ENCODE measurements at regions not wholly inside any gene's neighbourhood (a gene's known extent, or its start where the extent isn't known, plus 50 kb on each side); places are given as distances from the start of the nearest gene placed in this dataset.

GRCh38 chr3:30352410-30353318 is 253.7 kb upstream of the TGFBR2 start:
- ChIA-PET POLR2A (no interaction called here), CTCF (interaction anchor here (0.6 to 1.2 kb wide), 2 partner anchors 43 to 257 kb away, joined by 3 read pairs; no protein-coding TSS in a partner anchor)
- Histone ChIP-seq H3K4me3 (ENCODE audit: low read depth, low read length) (no peak overlapping the region), H3K27me3 (ENCODE audit: control insufficient read depth, insufficient read depth, low read length) (no peaks in the 10 kb centered on the region), H3K36me3 (ENCODE audit: control insufficient read depth, insufficient read depth, low read length) (no peaks in the 10 kb centered on the region)
- TF ChIP-seq CTCF (IDR thresholded peaks at IDR 0.05; ENCODE audit: insufficient read depth, low read depth, low read length) = no peak
- no peak for DNase-seq (ENCODE audit: low read depth)

GRCh38 chr3:30353711-30354467 is 252.5 kb upstream of the TGFBR2 start:
- DNase-seq (ENCODE audit: low read depth) = no peak

GRCh38 chr3:30354513-30354912 is 251.9 kb upstream of the TGFBR2 start:
- no peak for TF ChIP-seq CTCF (IDR thresholded peaks at IDR 0.05; ENCODE audit: insufficient read depth, low read depth, low read length)
- Histone ChIP-seq H3K4me3 (ENCODE audit: low read depth, low read length) (no peak overlapping the region), H3K36me3 (ENCODE audit: control insufficient read depth, insufficient read depth, low read length) (no peaks in the 10 kb centered on the region), H3K27me3 (ENCODE audit: control insufficient read depth, insufficient read depth, low read length) (no peaks in the 10 kb centered on the region)
- ChIA-PET CTCF (interaction anchor here (1.5 kb wide), 1 partner anchor 155 kb away, joined by 3 read pairs; no protein-coding TSS in a partner anchor), POLR2A (no interaction called here)
- no peak for DNase-seq (ENCODE audit: low read depth)

More at GRCh38 chr3:30353711-30354467, 252.5 kb upstream of the TGFBR2 start:
- H3K27me3 ChIP-seq (ENCODE audit: control insufficient read depth, insufficient read depth, low read length) = no peaks in the 10 kb centered on the region
- TF ChIP-seq CTCF (IDR thresholded peaks at IDR 0.05; ENCODE audit: insufficient read depth, low read depth, low read length) = no peak
- no peak overlapping the region for H3K4me3 ChIP-seq (ENCODE audit: low read depth, low read length)
- POLR2A ChIA-PET = no interaction called here
- CTCF ChIA-PET = interaction anchor here (1.2 to 1.5 kb wide), 2 partner anchors 42 to 155 kb away, joined by 3 read pairs; no protein-coding TSS in a partner anchor
- H3K36me3 ChIP-seq (ENCODE audit: control insufficient read depth, insufficient read depth, low read length) = no peaks in the 10 kb centered on the region

GRCh38 chr3:30354972-30355371 is 251.4 kb upstream of the TGFBR2 start:
- no peak for TF ChIP-seq CTCF (IDR thresholded peaks at IDR 0.05; ENCODE audit: insufficient read depth, low read depth, low read length)
- Histone ChIP-seq H3K36me3 (ENCODE audit: control insufficient read depth, insufficient read depth, low read length) (no peaks in the 10 kb centered on the region), H3K4me3 (ENCODE audit: low read depth, low read length) (no peak overlapping the region), H3K27me3 (ENCODE audit: control insufficient read depth, insufficient read depth, low read length) (no peaks in the 10 kb centered on the region)
- no peak for DNase-seq (ENCODE audit: low read depth)
- POLR2A ChIA-PET = no interaction called here
- CTCF ChIA-PET = interaction anchor here (1.5 to 1.8 kb wide), 2 partner anchors 15 to 156 kb away, joined by 3 to 6 read pairs; no protein-coding TSS in a partner anchor

GRCh38 chr3:30355622-30356021 is 250.8 kb upstream of the TGFBR2 start:
- CTCF ChIA-PET = interaction anchor here (0.7 to 1.8 kb wide), 2 partner anchors 8 to 14 kb away, joined by 3 to 6 read pairs; no protein-coding TSS in a partner anchor
- no peak overlapping the region for H3K4me3 ChIP-seq (ENCODE audit: low read depth, low read length)
- POLR2A ChIA-PET = no interaction called here
- H3K27me3 ChIP-seq (ENCODE audit: control insufficient read depth, insufficient read depth, low read length) = no peaks in the 10 kb centered on the region
- DNase-seq (ENCODE audit: low read depth) = no peak
- H3K36me3 ChIP-seq (ENCODE audit: control insufficient read depth, insufficient read depth, low read length) = no peaks in the 10 kb centered on the region
- no peak for TF ChIP-seq CTCF (IDR thresholded peaks at IDR 0.05; ENCODE audit: insufficient read depth, low read depth, low read length)
